Endothelial cell of umbilical vein (primary cell): ENCODE measurements at regions not wholly inside any gene's neighbourhood (a gene's known extent, or its start where the extent isn't known, plus 50 kb on each side); places are given as distances from the start of the nearest gene placed in this dataset.
"Not testable (repeated sequence)": the region's sequence is repeated elsewhere in the genome, so short reads cannot be mapped to it uniquely, and the experiment has no call there.

ENCODE experiments used
- BruUV-seq: library from RNA; stranded (reverse); fragments of 400-500 nt; replicated peaks from 2 replicates; lab custom pipeline; 2021; lab: Mats Ljungman, UMichigan
- CTCF ChIA-PET: fragments of 300-600, 350-600 bp; sonication (Branson Sonifier 250); formaldehyde crosslinking; loops from one replicate; lab custom pipeline; 2021; ENCODE audit warnings: antibody characterized with exemption, inconsistent platforms; lab: Charles Lee
- POLR2A ChIA-PET: fragments of 300-600, 350-600 bp; sonication (Branson Sonifier 250); formaldehyde crosslinking; loops from one replicate; lab custom pipeline; 2021; ENCODE audit warnings: antibody characterized with exemption, inconsistent platforms; lab: Charles Lee
- DNase-seq: peaks from one replicate; pipeline ENCODE4 v3.0.0-alpha.2; 2011; ENCODE audit warnings: low read depth, low spot score
- FAIRE-seq: peaks from 2 replicates; lab custom pipeline; 2011; peaks lifted over from hg19 to GRCh38; lab: Jason Lieb, UNC
- H2AFZ ChIP-seq: 2 replicates; pipeline ENCODE4 v1.6.0; 2012; ENCODE audit warnings: low read depth, low read length, control low read depth, inconsistent platforms
- H3K27ac ChIP-seq: 2 replicates; pipeline ENCODE4 v1.5.1; 2011; ENCODE audit warnings: low read depth, mild to moderate bottlenecking, control low read depth, low read length, moderate library complexity; ENCODE audit not compliant: insufficient read depth
- H3K27me3 ChIP-seq, 2 experiments: 2 replicates each; pipeline versions ENCODE4 v1.6.0 to v1.6.1; 2011; ENCODE audit warnings: low read length in 2 of 2, mixed read lengths in 1 of 2; ENCODE audit not compliant: control insufficient read depth in 2 of 2, insufficient read depth in 2 of 2
- H3K36me3 ChIP-seq, 2 experiments: 2 replicates in 1 of 2; 3 replicates in 1 of 2; pipeline ENCODE4 v1.5.1; 2011; ENCODE audit warnings: low read length in 2 of 2, mild to moderate bottlenecking in 1 of 2, moderate library complexity in 1 of 2; ENCODE audit not compliant: control insufficient read depth in 2 of 2, insufficient read depth in 2 of 2; ENCODE audit errors: extremely low read depth in 1 of 2
- H3K4me1 ChIP-seq: 3 replicates; pipeline ENCODE4 v1.5.1; 2011; ENCODE audit warnings: mild to moderate bottlenecking, low read length; ENCODE audit not compliant: control insufficient read depth, insufficient read depth; ENCODE audit errors: extremely low read depth
- H3K4me2 ChIP-seq: 2 replicates; pipeline ENCODE4 v1.6.1; 2011; ENCODE audit warnings: low read length, control low read depth, mixed read lengths; ENCODE audit not compliant: insufficient read depth
- H3K4me3 ChIP-seq, 3 experiments: fragments of 200-600 bp in 1 of 3; sonication (generic), shearing (Covaris generic) in 1 of 3; replicated peaks in 1 of 3; 2 replicates each; pipeline ENCODE4 v1.5.1; 2011 to 2016; ENCODE audit warnings: control low read depth in 3 of 3, low read length in 3 of 3, mild to moderate bottlenecking in 2 of 3, inconsistent platforms in 1 of 3, low read depth in 1 of 3, moderate library complexity in 1 of 3; ENCODE audit not compliant: insufficient read depth in 1 of 3
- H3K79me2 ChIP-seq: 2 replicates; pipeline ENCODE4 v1.6.0; 2012; ENCODE audit warnings: low read length, inconsistent platforms; ENCODE audit not compliant: control insufficient read depth, insufficient read depth
- H3K9ac ChIP-seq: replicated peaks from 2 replicates; pipeline ENCODE3; 2011; ENCODE audit warnings: low read length, control low read depth; ENCODE audit not compliant: insufficient read depth; ENCODE audit errors: extremely low read depth
- H3K9me1 ChIP-seq: replicated peaks from 3 replicates; pipeline ENCODE4 v1.6.0; 2011; ENCODE audit warnings: mild to moderate bottlenecking, low read length; ENCODE audit not compliant: control insufficient read depth, insufficient read depth; ENCODE audit errors: extremely low read depth
- H3K9me3 ChIP-seq: replicated peaks from 2 replicates; pipeline ENCODE4 v1.5.1; 2012; ENCODE audit warnings: low read length, inconsistent platforms; ENCODE audit not compliant: control insufficient read depth, insufficient read depth
- H4K20me1 ChIP-seq: replicated peaks from 2 replicates; pipeline ENCODE3; 2011; ENCODE audit warnings: mild to moderate bottlenecking, low read length; ENCODE audit not compliant: control insufficient read depth, insufficient read depth; ENCODE audit errors: extremely low read depth
- EZH2 ChIP-seq: IDR thresholded peaks from 2 replicates; pipeline ENCODE4 v1.6.1; 2012; ENCODE audit warnings: borderline replicate concordance, low read depth, mild to moderate bottlenecking, moderate library complexity, low read length, inconsistent platforms; ENCODE audit not compliant: severe bottlenecking
- FOS ChIP-seq: IDR thresholded peaks from 2 replicates; pipeline ENCODE4 v1.6.1; 2011; ENCODE audit warnings: mild to moderate bottlenecking, low read length, moderate library complexity, borderline replicate concordance; ENCODE audit not compliant: insufficient read depth
- GATA2 ChIP-seq: IDR thresholded peaks from 2 replicates; pipeline ENCODE4 v1.7.0; 2011; ENCODE audit warnings: low read depth, mild to moderate bottlenecking, moderate library complexity, mixed read lengths, low read length; ENCODE audit not compliant: insufficient read length, insufficient read depth
- MYC ChIP-seq: IDR thresholded peaks from one replicate; pipeline ENCODE4 v1.6.1; 2011; ENCODE audit warnings: mild to moderate bottlenecking, low read depth, low read length
- POLR2A ChIP-seq: IDR thresholded peaks from 2 replicates; pipeline ENCODE4 v1.6.1; 2012; ENCODE audit warnings: low read depth, mild to moderate bottlenecking, control low read depth, low read length
- POLR2AphosphoS5 ChIP-seq: IDR thresholded peaks from 2 replicates; pipeline ENCODE4 v1.6.1; 2012; ENCODE audit warnings: low read depth, mild to moderate bottlenecking, control low read depth, low read length, moderate library complexity; ENCODE audit not compliant: insufficient read depth
- dilution Hi-C: fragments of 300-500 bp; cut with MboI; formaldehyde crosslinking; loops from one replicate; pipeline ENCODE4 v1.15.0; 2019; ENCODE audit warnings: low sequenced_read_pairs; ENCODE audit not compliant: extremely low pct_ligation_motif_present
- intact Hi-C: fragments of 100-400 bp; cut with micrococcal nuclease; formaldehyde crosslinking; loops from one replicate; pipeline ENCODE4 v1.10.0; 2022
- TF ChIP-seq, protein P1 (sequence below): IDR thresholded peaks from 2 replicates; pipeline ENCODE4 v1.6.1; 2011; ENCODE audit not compliant: insufficient read depth, insufficient read length

DNA sequence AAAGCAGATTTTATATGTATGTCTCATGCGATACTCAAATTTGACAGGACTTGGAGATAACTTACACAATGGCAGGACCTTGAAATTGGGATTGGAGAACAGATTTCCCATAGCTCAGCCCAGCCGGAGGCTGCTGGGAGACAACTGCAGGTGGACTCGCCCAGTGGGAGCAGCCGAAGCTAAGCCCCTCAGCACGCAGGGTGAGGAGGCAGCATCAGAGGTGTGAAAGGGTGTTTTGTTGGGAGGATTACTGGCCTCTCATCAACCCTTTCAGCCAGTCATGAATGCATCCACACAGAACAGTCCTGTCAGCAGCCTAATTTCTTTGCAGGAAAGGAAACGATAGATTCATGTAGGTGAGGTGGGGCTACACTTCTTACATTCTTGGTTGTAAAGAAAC, 110.4 kb upstream of the DYNAP start:
- H3K4me2 ChIP-seq: no peak overlapping the region
- dilution Hi-C loops: no loop called here
- H3K79me2 ChIP-seq: no peaks in the 10 kb centered on the region
- ChIA-PET POLR2A (no interaction called here), CTCF (no interaction called here)
- intact Hi-C loops: no loop called here
- H3K36me3 ChIP-seq: no peaks in the 10 kb centered on the region
- H4K20me1 ChIP-seq: no peaks in the 10 kb centered on the region
- TF ChIP-seq POLR2AphosphoS5 (no peak), MYC (no peak), POLR2A (no peak), FOS (no peak), EZH2 (no peak), GATA2 (no peak)
- TF ChIP-seq, protein P1, sequence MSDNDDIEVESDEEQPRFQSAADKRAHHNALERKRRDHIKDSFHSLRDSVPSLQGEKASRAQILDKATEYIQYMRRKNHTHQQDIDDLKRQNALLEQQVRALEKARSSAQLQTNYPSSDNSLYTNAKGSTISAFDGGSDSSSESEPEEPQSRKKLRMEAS: no peak
- H2AFZ ChIP-seq: no peak overlapping the region
- no peak overlapping the region for H3K27ac ChIP-seq
- H3K4me3 ChIP-seq: no peak overlapping the region
- no peak overlapping the region for H3K9ac ChIP-seq
- H3K27me3 ChIP-seq: peaks cover 7% of the 10 kb centered on the region in 2 experiments
- H3K4me1 ChIP-seq: no peaks in the 10 kb centered on the region
- H3K9me1 ChIP-seq: no peaks in the 10 kb centered on the region
- DNase-seq: no peak
- no peaks in the 10 kb centered on the region for H3K9me3 ChIP-seq
- no peak for FAIRE-seq
- BruUV-seq: no TSS peak

DNA sequence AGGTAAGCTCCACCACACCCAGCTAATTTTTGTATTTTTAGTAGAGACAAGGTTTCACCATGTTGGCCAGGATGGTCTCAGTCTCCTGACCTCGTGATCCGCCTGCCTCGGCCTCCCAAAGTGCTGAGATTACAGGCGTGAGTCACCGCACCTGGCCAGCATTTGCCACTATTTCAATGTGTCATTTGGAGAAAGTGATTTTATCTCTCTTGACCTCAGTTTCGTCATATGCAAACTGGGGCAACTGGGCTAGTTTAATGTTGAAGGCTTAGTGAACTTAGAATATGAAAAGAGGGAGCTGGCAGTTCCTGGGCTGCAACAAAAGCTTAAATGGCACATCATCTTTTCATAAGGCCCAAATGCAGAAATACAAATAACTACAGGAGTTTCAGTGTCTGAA, 88.6 kb upstream of the DYNAP start:
- CTCF ChIA-PET: interaction anchor here (1.1 to 2.2 kb wide), 3 partner anchors 12 to 481 kb away, joined by 3 to 7 read pairs (median 5); no protein-coding TSS in a partner anchor
- H3K4me2 ChIP-seq, H3K4me1 ChIP-seq, H3K9me3 ChIP-seq, BruUV-seq, POLR2A ChIA-PET, H3K9me1 ChIP-seq, H3K9ac ChIP-seq, H2AFZ ChIP-seq, H3K79me2 ChIP-seq, H4K20me1 ChIP-seq, H3K4me3 ChIP-seq, H3K27ac ChIP-seq, intact Hi-C loops, H3K36me3 ChIP-seq, dilution Hi-C loops, H3K27me3 ChIP-seq, FAIRE-seq, DNase-seq: not testable (repeated sequence)
